ENCODE measurements at regions not wholly inside any gene's neighbourhood (a gene's known extent, or its start where the extent isn't known, plus 50 kb on each side); places are given as distances from the start of the nearest gene placed in this dataset.

DNA sequence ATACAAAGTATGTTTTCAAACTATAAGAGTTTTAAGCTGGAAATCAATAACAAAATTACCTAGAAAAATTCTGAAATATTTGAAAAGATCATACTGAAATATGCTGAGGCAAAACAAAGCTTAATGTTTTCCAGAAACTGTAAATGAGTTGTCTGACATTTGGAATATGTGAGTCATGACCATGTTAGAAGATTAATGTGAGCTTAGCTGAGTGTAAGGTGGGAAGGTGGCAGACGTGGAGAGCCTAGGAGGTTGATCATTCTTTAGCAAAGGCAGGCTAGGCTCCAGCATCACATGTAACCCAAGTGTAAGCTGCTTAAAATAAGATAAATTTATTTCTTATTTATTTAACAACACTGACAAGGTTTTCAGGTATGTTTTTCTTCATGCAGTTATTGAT, 2086.1 kb upstream of the PCDH20 start:
- no peak for FAIRE-seq
- CTCF ChIA-PET, result interaction anchor here (0.9 to 1.4 kb wide), 2 partner anchors 9 to 17 kb away, joined by 3 read pairs; no protein-coding TSS in a partner anchor
- H3K4me1 ChIP-seq (ENCODE audit: control insufficient read depth, extremely low read depth, insufficient read depth, low read length), result no peaks in the 10 kb centered on the region
- H3K27me3 ChIP-seq (ENCODE audit: control insufficient read depth in 2 of 2, insufficient read depth in 2 of 2, low read length in 2 of 2), result peaks cover 0 to 2% of the 10 kb centered on the region in 2 experiments
- intact Hi-C loops (cut with micrococcal nuclease), result no loop called here
- no peak for DNase-seq (ENCODE audit: low read depth, low spot score)
- no TSS peak for BruUV-seq (replicated peaks)
- no peaks in the 10 kb centered on the region for H3K9me3 ChIP-seq (replicated peaks; ENCODE audit: control insufficient read depth, insufficient read depth, low read length)
- dilution Hi-C loops (cut with MboI; ENCODE audit: extremely low pct_ligation_motif_present, low sequenced_read_pairs), result no loop called here
- H3K36me3 ChIP-seq (ENCODE audit: control insufficient read depth in 2 of 2, extremely low read depth in 1 of 2, insufficient read depth in 2 of 2, low read length in 2 of 2), result no peaks in the 10 kb centered on the region
- POLR2A ChIA-PET, result no interaction called here
- no peaks in the 10 kb centered on the region for H3K9me1 ChIP-seq (replicated peaks; ENCODE audit: control insufficient read depth, extremely low read depth, insufficient read depth, low read length)
- no peaks in the 10 kb centered on the region for H3K79me2 ChIP-seq (ENCODE audit: control insufficient read depth, insufficient read depth, low read length)
- no peak overlapping the region for H3K27ac ChIP-seq (ENCODE audit: insufficient read depth, low read depth, low read length)
- no peak overlapping the region for H3K4me3 ChIP-seq (replicated peaks in 1 of 3; ENCODE audit: insufficient read depth in 1 of 3, low read depth in 1 of 3, low read length in 3 of 3)
- H3K9ac ChIP-seq (replicated peaks; ENCODE audit: extremely low read depth, insufficient read depth, low read length), result no peak overlapping the region
- TF ChIP-seq POLR2A (IDR thresholded peaks at IDR 0.05; ENCODE audit: low read depth, low read length) (no peak), JUN (IDR thresholded peaks at IDR 0.05; ENCODE audit: borderline replicate concordance, insufficient read depth, insufficient read length, low read depth) (no peak), POLR2AphosphoS5 (IDR thresholded peaks at IDR 0.05; ENCODE audit: insufficient read depth, low read depth, low read length) (no peak), EZH2 (IDR thresholded peaks at IDR 0.05; ENCODE audit: borderline replicate concordance, low read depth, low read length, severe bottlenecking) (no peak), GATA2 (IDR thresholded peaks at IDR 0.05; ENCODE audit: insufficient read depth, insufficient read length, low read depth, low read length) (no peak), MYC (IDR thresholded peaks at IDR 0.05; ENCODE audit: low read depth, low read length) (no peak), FOS (IDR thresholded peaks at IDR 0.05; ENCODE audit: borderline replicate concordance, insufficient read depth, low read length) (no peak)
- TF ChIP-seq, protein P1, sequence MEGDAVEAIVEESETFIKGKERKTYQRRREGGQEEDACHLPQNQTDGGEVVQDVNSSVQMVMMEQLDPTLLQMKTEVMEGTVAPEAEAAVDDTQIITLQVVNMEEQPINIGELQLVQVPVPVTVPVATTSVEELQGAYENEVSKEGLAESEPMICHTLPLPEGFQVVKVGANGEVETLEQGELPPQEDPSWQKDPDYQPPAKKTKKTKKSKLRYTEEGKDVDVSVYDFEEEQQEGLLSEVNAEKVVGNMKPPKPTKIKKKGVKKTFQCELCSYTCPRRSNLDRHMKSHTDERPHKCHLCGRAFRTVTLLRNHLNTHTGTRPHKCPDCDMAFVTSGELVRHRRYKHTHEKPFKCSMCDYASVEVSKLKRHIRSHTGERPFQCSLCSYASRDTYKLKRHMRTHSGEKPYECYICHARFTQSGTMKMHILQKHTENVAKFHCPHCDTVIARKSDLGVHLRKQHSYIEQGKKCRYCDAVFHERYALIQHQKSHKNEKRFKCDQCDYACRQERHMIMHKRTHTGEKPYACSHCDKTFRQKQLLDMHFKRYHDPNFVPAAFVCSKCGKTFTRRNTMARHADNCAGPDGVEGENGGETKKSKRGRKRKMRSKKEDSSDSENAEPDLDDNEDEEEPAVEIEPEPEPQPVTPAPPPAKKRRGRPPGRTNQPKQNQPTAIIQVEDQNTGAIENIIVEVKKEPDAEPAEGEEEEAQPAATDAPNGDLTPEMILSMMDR (IDR thresholded peaks at IDR 0.05; ENCODE audit: extremely low read depth in 1 of 2, insufficient read depth in 1 of 2, low read depth in 1 of 2, low read length in 2 of 2), result no peak
- TF ChIP-seq, protein P2, sequence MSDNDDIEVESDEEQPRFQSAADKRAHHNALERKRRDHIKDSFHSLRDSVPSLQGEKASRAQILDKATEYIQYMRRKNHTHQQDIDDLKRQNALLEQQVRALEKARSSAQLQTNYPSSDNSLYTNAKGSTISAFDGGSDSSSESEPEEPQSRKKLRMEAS (IDR thresholded peaks at IDR 0.05; ENCODE audit: insufficient read depth, insufficient read length), result no peak
- H2AFZ ChIP-seq (ENCODE audit: low read depth, low read length), result no peak overlapping the region
- H3K4me2 ChIP-seq (ENCODE audit: insufficient read depth, low read length), result no peak overlapping the region
- H4K20me1 ChIP-seq (replicated peaks; ENCODE audit: control insufficient read depth, extremely low read depth, insufficient read depth, low read length), result no peaks in the 10 kb centered on the region

Measured in endothelial cell of umbilical vein (primary cell).